ENCODE measurements at regions not wholly inside any gene's neighbourhood (a gene's known extent, or its start where the extent isn't known, plus 50 kb on each side); places are given as distances from the start of the nearest gene placed in this dataset.

GRCh38 chr14:99026471-99026870 is 245.5 kb downstream of the BCL11B start:
- TF ChIP-seq POLR2A (IDR thresholded peaks at IDR 0.05; ENCODE audit: low read length) (no peak), GATA1 (IDR thresholded peaks at IDR 0.05; ENCODE audit: low read depth, low read length) (no peak)

All from erythroblast (primary cell).